Caco-2 (cell line): ENCODE measurements at regions not wholly inside any gene's neighbourhood (a gene's known extent, or its start where the extent isn't known, plus 50 kb on each side); places are given as distances from the start of the nearest gene placed in this dataset.
A peak's percentile ranks its signal among the peaks of the same experiment; 100 is the strongest.

Source experiments
- BruUV-seq: library from RNA; stranded (reverse); fragments of 400-500 nt; replicated peaks from 2 replicates; lab custom pipeline; 2021; lab: Mats Ljungman, UMichigan
- CTCF ChIA-PET: fragments of 300-600 bp; sonication (Branson Sonifier 250); formaldehyde crosslinking; loops from one replicate; lab custom pipeline; 2022; ENCODE audit warnings: antibody characterized with exemption; lab: Charles Lee
- POLR2A ChIA-PET: fragments of 300-600 bp; sonication (Branson Sonifier 250); formaldehyde crosslinking; loops from one replicate; lab custom pipeline; 2022; ENCODE audit warnings: antibody characterized with exemption; lab: Charles Lee
- DNase-seq, 2 experiments: peaks; one replicate each; pipeline versions ENCODE4 v3.0.0 to v3.0.0-alpha.2; 2020 to 2022
- H3K27me3 ChIP-seq: replicated peaks from 2 replicates; pipeline ENCODE4 v1.6.0; 2011; ENCODE audit warnings: low read length; ENCODE audit not compliant: control insufficient read depth, insufficient read depth
- H3K36me3 ChIP-seq: 2 replicates; pipeline ENCODE4 v1.5.1; 2011; ENCODE audit warnings: low read length; ENCODE audit not compliant: control insufficient read depth, insufficient read depth
- H3K4me1 ChIP-seq: fragments of 250-450 bp; sonication (Bioruptor Pico); 2 replicates; pipeline ENCODE4 v1.5.1; 2020; ENCODE audit warnings: mild to moderate bottlenecking
- H3K4me3 ChIP-seq: 2 replicates; pipeline ENCODE4 v1.5.1; 2011; ENCODE audit warnings: low read depth, mild to moderate bottlenecking, control low read depth, low read length
- H3K9me3 ChIP-seq: fragments of 250-450 bp; sonication (Bioruptor Pico); 2 replicates; pipeline ENCODE4 v1.5.1; 2020; ENCODE audit warnings: mild to moderate bottlenecking, moderate library complexity
- H3K27ac Mint-ChIP-seq: one replicate; pipeline ENCODE4 v1.8.0; 2022; ENCODE audit warnings: mixed read lengths; ENCODE audit not compliant: unreplicated experiment
- H3K27me3 Mint-ChIP-seq: one replicate; pipeline ENCODE4 v1.8.0; 2022; ENCODE audit warnings: mixed read lengths; ENCODE audit not compliant: insufficient read depth, unreplicated experiment
- H3K36me3 Mint-ChIP-seq: one replicate; pipeline ENCODE4 v1.8.0; 2022; ENCODE audit warnings: mild to moderate bottlenecking, mixed read lengths; ENCODE audit not compliant: insufficient read depth, unreplicated experiment
- H3K4me1 Mint-ChIP-seq: one replicate; pipeline ENCODE4 v1.8.0; 2022; ENCODE audit warnings: low read depth, mixed read lengths; ENCODE audit not compliant: unreplicated experiment
- H3K4me3 Mint-ChIP-seq: one replicate; pipeline ENCODE4 v1.8.0; 2022; ENCODE audit warnings: mild to moderate bottlenecking, moderate library complexity, mixed read lengths; ENCODE audit not compliant: unreplicated experiment
- H3K9me3 Mint-ChIP-seq: one replicate; pipeline ENCODE4 v1.8.0; 2022; ENCODE audit warnings: mixed read lengths; ENCODE audit not compliant: unreplicated experiment
- CTCF ChIP-seq, 2 experiments: fragments of 200-600 bp in 1 of 2; IDR thresholded peaks; 1 replicate in 1 of 2; 2 replicates in 1 of 2; pipeline versions ENCODE4 v1.5.1 to v1.8.0; 2011 to 2022; ENCODE audit warnings: antibody characterized with exemption in 1 of 2, control low read depth in 1 of 2, inconsistent platforms in 1 of 2, low read depth in 1 of 2, low read length in 1 of 2, mild to moderate bottlenecking in 1 of 2, moderate library complexity in 1 of 2; ENCODE audit not compliant: insufficient read depth in 1 of 2, severe bottlenecking in 1 of 2, unreplicated experiment in 1 of 2
- intact Hi-C: fragments of 100-400 bp; cut with micrococcal nuclease; formaldehyde crosslinking; loops from one replicate; pipeline ENCODE4 v1.10.0; 2022; ENCODE audit not compliant: unreplicated experiment

DNA sequence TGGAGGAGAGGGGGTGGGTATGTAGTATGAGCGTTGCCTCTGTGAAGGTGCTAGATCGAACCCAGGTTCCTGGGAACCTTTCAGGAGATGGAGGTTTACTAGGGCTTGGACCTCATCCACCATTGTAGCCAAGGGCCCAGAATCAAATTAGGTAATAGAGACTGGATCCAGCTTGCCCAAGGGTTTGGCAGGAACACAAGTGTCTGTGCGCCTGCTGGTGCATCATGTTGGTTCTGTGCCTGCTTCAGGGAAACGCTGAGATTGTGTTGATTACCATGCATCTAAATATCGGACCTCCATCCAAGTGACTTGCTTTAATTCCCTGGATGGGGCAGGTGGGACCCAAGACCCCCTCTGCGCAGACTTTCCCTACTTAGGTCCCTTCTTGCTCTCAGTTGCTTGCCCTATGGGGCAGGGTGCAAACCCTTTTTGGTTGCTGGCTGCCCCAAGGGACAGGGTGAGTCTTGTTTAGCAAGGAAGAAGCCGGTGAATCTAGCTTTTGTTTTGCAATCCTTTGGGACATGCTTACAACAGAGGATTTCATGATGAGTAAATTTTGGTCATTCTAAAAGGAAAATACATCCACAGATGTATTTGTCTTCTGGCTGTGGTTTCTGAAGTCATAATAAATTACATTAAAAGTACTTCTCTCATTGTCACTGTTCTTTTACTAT lies 189.8 kb upstream of the PRICKLE1 start:
- ChIA-PET POLR2A (no interaction called here), CTCF (no interaction called here)
- H3K4me1 ChIP-seq: peaks cover 5% of the 10 kb centered on the region; the same call in 1 of the 2 replicates
- no peaks in the 10 kb centered on the region for H3K27me3 ChIP-seq
- intact Hi-C loops: no loop called here
- no peak overlapping the region for H3K27ac Mint-ChIP-seq
- no TSS peak for BruUV-seq
- H3K27me3 Mint-ChIP-seq: no peaks in the 10 kb centered on the region
- no peaks in the 10 kb centered on the region for H3K9me3 Mint-ChIP-seq
- H3K4me3 ChIP-seq: no peak overlapping the region
- TF ChIP-seq CTCF (IDR thresholded peaks at IDR 0.05; ENCODE audit: insufficient read depth in 1 of 2, low read depth in 1 of 2, low read length in 1 of 2, severe bottlenecking in 1 of 2, unreplicated experiment in 1 of 2): no peak
- H3K36me3 Mint-ChIP-seq: no peaks in the 10 kb centered on the region
- no peak overlapping the region for H3K4me3 Mint-ChIP-seq
- no peaks in the 10 kb centered on the region for H3K36me3 ChIP-seq
- DNase-seq: no peak
- no peaks in the 10 kb centered on the region for H3K9me3 ChIP-seq
- peaks cover 14% of the 10 kb centered on the region for H3K4me1 Mint-ChIP-seq

DNA sequence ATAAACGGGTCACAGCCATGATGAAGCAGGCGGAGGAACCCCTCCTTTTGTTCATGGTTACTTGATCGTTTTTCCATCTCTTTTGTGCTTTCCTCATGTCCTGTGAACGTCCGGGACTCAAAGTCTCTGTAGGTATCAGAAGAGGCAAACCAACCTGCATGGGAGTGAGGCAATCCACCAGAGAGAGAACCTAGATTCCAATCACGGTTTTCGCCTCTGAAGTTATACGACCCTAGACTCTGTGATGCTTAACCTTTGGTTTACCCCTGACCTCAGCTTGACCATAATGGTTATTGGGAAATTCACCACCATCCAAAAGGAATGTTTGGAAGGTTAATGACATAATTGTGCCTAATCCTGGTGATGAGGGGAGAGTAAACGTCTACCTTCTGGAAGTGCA lies 186.8 kb upstream of the PRICKLE1 start:
- no peak overlapping the region for H3K4me3 Mint-ChIP-seq
- H3K36me3 ChIP-seq: no peaks in the 10 kb centered on the region
- BruUV-seq: no TSS peak
- ChIA-PET POLR2A (no interaction called here), CTCF (no interaction called here)
- DNase-seq: peak; percentile 32 to 52
- no peak for TF ChIP-seq CTCF (IDR thresholded peaks at IDR 0.05; ENCODE audit: insufficient read depth in 1 of 2, low read depth in 1 of 2, low read length in 1 of 2, severe bottlenecking in 1 of 2, unreplicated experiment in 1 of 2)
- H3K27me3 ChIP-seq: no peaks in the 10 kb centered on the region
- H3K4me3 ChIP-seq: no peak overlapping the region
- no peaks in the 10 kb centered on the region for H3K36me3 Mint-ChIP-seq
- peaks cover 5% of the 10 kb centered on the region; the same call in 1 of the 2 replicates for H3K4me1 ChIP-seq
- peaks cover 7% of the 10 kb centered on the region for H3K9me3 Mint-ChIP-seq
- intact Hi-C loops: no loop called here
- H3K27ac Mint-ChIP-seq: no peak overlapping the region
- H3K27me3 Mint-ChIP-seq: no peaks in the 10 kb centered on the region
- H3K4me1 Mint-ChIP-seq: peaks cover 14% of the 10 kb centered on the region
- H3K9me3 ChIP-seq: no peaks in the 10 kb centered on the region

DNA sequence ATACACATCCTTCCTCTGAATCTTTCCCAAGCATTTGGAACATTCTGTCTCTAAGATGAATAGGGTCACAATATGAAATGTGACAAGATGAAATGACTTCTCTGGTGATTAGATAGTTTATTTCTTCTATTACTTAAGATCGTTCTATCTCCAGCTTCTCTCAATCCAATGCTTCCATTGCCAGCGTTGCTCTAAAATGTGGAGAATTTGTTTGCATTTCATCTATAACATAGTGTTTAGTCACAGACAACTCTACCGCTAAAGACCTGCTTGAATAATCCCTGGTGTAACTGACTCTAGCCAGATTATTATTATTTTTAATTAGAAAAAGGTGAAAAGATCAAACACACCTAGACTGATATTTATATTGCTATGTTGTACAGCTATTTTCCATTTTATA lies 184.7 kb upstream of the PRICKLE1 start:
- no TSS peak for BruUV-seq
- no peaks in the 10 kb centered on the region for H3K36me3 Mint-ChIP-seq
- H3K4me3 ChIP-seq: no peak overlapping the region
- no peaks in the 10 kb centered on the region for H3K27me3 ChIP-seq
- no peaks in the 10 kb centered on the region for H3K27me3 Mint-ChIP-seq
- peaks cover 12% of the 10 kb centered on the region for H3K4me1 ChIP-seq
- no peaks in the 10 kb centered on the region for H3K36me3 ChIP-seq
- CTCF ChIA-PET: no interaction called here
- no peak overlapping the region for H3K27ac Mint-ChIP-seq
- intact Hi-C loops: no loop called here
- no peak overlapping the region for H3K4me3 Mint-ChIP-seq
- peaks cover 7% of the 10 kb centered on the region for H3K4me1 Mint-ChIP-seq
- H3K9me3 Mint-ChIP-seq: peaks cover 16% of the 10 kb centered on the region
- no peak for DNase-seq
- POLR2A ChIA-PET: no interaction called here
- H3K9me3 ChIP-seq: no peaks in the 10 kb centered on the region
- no peak for TF ChIP-seq CTCF (IDR thresholded peaks at IDR 0.05; ENCODE audit: insufficient read depth in 1 of 2, low read depth in 1 of 2, low read length in 1 of 2, severe bottlenecking in 1 of 2, unreplicated experiment in 1 of 2)
